Activated CD4-positive, alpha-beta T cell treated with anti-CD3 and anti-CD28 coated beads, Interleukin-2, amount 10 ng/mL, durations not matched to agents 7 days and 5 days (primary cell): ENCODE measurements at regions not wholly inside any gene's neighbourhood (a gene's known extent, or its start where the extent isn't known, plus 50 kb on each side); places are given as distances from the start of the nearest gene placed in this dataset.
"Not testable (repeated sequence)": the region's sequence is repeated elsewhere in the genome, so short reads cannot be mapped to it uniquely, and the experiment has no call there.

Source experiments
- CTCF ChIA-PET: fragments of 350-600 bp; sonication (Branson Sonifier 250); formaldehyde crosslinking; loops from one replicate; lab custom pipeline; 2021; ENCODE audit warnings: antibody characterized with exemption; lab: Charles Lee
- POLR2A ChIA-PET: fragments of 350-600 bp; sonication (Branson Sonifier 250); formaldehyde crosslinking; loops from one replicate; lab custom pipeline; 2021; ENCODE audit warnings: antibody characterized with exemption; lab: Charles Lee
- DNase-seq: peaks from one replicate; pipeline ENCODE4 v3.0.0-alpha.2; 2020
- H3K27ac Mint-ChIP-seq: one replicate; pipeline ENCODE4 v1.8.0; 2021; ENCODE audit warnings: mild to moderate bottlenecking, moderate library complexity, mixed read lengths
- H3K27me3 Mint-ChIP-seq: one replicate; pipeline ENCODE4 v1.8.0; 2021; ENCODE audit warnings: mixed read lengths
- H3K36me3 Mint-ChIP-seq: one replicate; pipeline ENCODE4 v1.8.0; 2021; ENCODE audit warnings: low read depth, mixed read lengths
- H3K4me1 Mint-ChIP-seq: one replicate; pipeline ENCODE4 v1.8.0; 2021; ENCODE audit warnings: mixed read lengths
- H3K4me3 Mint-ChIP-seq: one replicate; pipeline ENCODE4 v1.8.0; 2021; ENCODE audit warnings: mild to moderate bottlenecking, moderate library complexity, mixed read lengths
- H3K9me3 Mint-ChIP-seq: one replicate; pipeline ENCODE4 v1.8.0; 2021; ENCODE audit warnings: mixed read lengths

DNA sequence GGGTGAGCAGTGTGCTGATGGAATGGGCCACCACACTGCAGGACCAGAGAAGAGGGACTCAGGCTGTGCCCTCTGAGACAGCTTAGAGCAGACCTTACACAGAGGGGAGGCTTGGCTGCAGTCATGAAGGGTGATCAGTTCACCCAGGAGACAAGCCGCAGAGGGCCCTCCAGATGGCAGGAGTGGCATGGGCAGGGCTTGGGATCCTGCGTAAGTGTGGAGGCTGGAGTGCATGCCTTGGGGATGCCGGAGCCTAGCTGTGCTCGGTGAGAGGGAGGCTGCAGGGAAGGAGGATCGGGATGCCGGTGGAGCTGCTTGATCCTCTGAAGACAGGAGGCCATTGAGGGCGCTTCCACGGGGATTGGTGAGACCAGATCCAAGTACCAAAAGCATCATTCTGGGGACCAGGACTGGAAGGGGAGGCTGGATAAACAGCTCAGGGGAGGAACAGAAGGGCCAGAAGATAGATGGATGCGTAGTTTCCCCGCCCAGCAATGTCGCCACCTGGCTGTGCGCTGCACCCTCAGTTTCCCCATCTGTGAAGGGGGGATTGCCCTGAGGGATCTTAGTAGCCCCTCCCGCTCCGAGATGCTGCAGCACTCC, 163.4 kb downstream of the INHBB start:
- Mint-ChIP-seq H3K4me1 (no peaks in the 10 kb centered on the region), H3K9me3 (no peaks in the 10 kb centered on the region), H3K27me3 (no peaks in the 10 kb centered on the region), H3K36me3 (no peaks in the 10 kb centered on the region), H3K4me3 (no peak overlapping the region), H3K27ac (no peak overlapping the region)
- DNase-seq, result no peak
- POLR2A ChIA-PET, result no interaction called here
- CTCF ChIA-PET, result interaction anchor here (0.5 kb wide), 1 partner anchor 31 kb away, joined by 4 read pairs; no protein-coding TSS in a partner anchor

DNA sequence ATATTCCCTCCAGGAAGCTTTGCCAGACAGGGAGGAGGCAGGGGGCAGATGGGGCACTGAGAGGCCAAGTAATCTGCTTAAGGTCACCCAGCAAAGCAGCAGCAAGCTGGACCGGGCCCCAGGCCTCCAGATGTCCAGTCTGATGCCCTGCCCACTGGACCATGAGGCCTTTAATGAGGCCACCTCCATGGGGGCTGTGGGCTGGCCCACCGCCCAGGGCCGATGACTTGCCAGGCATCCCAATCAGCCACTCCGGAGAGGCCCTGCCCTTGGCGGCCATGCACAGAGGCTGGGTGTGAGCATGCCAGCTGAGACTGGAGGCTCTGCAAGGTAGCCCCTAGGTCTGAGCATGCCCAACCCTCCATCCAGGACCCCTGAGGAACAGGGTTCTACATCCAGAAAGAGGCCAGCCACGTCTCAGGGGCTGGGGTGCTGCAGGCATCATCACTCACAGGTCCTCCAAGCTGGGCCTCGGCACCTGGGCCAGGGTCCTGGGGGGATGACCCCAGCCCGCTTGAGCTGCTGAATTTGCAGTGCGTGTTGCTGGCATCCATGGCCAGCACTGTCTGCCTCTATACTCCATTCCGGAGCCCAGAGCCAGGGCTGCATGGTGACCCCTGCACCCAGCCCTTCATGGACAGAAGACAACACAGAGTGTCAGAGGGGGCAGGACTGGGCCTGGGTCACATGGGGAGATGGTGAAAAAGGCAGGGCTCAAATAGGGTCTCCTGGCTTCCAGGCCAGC, 164.2 kb downstream of the INHBB start:
- CTCF ChIA-PET, result no interaction called here
- no peak overlapping the region for H3K27ac Mint-ChIP-seq
- H3K4me1 Mint-ChIP-seq, result no peaks in the 10 kb centered on the region
- no peaks in the 10 kb centered on the region for H3K36me3 Mint-ChIP-seq
- H3K27me3 Mint-ChIP-seq, result no peaks in the 10 kb centered on the region
- no peak overlapping the region for H3K4me3 Mint-ChIP-seq
- DNase-seq, result no peak
- no peaks in the 10 kb centered on the region for H3K9me3 Mint-ChIP-seq
- POLR2A ChIA-PET, result no interaction called here

DNA sequence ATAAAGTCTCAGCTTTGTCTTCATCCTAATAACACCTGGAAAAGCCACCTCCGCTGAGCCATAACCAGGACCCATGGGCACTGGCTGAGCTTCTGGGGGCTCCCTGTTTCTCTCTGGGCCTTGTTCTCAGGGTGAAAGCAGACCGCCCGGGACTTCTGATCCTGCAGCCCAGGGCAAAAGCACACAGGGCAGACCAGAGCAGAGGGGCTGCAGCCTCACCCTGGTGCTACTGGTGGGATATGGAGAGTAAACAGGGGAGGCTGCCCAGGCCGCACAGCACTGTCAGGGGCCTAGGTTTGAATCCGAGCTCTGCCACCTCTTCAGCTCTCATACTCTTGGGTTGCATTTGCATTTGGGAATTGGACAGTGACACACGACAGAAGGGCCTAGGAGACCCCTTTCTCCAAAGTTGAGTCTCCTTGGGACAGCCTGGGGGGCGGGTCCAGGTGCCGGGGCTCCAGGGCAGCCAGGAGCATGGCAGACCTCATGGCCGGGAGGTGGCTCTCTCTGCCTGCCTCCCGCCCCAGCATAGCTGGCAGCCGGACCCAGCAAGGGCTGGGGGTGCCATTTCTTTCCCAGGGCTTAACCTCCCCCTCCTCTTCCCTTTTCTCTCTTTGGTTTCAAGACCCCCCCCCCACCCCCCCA, 164.9 kb downstream of the INHBB start:
- Mint-ChIP-seq H3K27me3 (no peaks in the 10 kb centered on the region), H3K9me3 (no peaks in the 10 kb centered on the region)

DNA sequence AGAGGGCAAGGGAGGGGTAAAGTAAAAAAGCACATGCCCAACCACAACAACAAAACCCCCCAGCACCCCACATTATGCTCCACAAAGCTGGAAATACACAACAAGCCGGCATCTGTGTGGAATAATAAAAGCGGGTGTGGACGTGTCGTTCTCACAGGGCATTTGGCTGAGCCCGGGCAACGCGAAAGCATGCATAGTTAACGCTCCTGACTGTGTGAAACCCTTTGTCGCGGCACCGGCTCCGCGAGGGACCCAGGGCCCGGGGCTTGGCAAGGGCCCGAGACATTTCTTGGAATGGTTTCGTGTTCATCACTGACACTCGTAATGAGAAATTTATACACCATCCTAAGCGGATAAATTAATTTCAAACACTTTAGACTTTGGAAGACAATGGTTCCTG, 165.6 kb downstream of the INHBB start:
- DNase-seq, result no peak
- ChIA-PET POLR2A (no interaction called here), CTCF (no interaction called here)
- H3K36me3 Mint-ChIP-seq, result no peaks in the 10 kb centered on the region
- H3K27me3 Mint-ChIP-seq, result peaks cover 1% of the 10 kb centered on the region
- no peak overlapping the region for H3K4me3 Mint-ChIP-seq
- H3K4me1 Mint-ChIP-seq, result no peaks in the 10 kb centered on the region
- no peak overlapping the region for H3K27ac Mint-ChIP-seq
- H3K9me3 Mint-ChIP-seq, result no peaks in the 10 kb centered on the region

More for the DNA sequence above, 164.9 kb downstream of the INHBB start:
- Mint-ChIP-seq H3K4me3 (no peak overlapping the region), H3K36me3 (no peaks in the 10 kb centered on the region), H3K27ac (no peak overlapping the region), H3K4me1 (no peaks in the 10 kb centered on the region)
- no peak for DNase-seq
- ChIA-PET CTCF (no interaction called here), POLR2A (no interaction called here)

DNA sequence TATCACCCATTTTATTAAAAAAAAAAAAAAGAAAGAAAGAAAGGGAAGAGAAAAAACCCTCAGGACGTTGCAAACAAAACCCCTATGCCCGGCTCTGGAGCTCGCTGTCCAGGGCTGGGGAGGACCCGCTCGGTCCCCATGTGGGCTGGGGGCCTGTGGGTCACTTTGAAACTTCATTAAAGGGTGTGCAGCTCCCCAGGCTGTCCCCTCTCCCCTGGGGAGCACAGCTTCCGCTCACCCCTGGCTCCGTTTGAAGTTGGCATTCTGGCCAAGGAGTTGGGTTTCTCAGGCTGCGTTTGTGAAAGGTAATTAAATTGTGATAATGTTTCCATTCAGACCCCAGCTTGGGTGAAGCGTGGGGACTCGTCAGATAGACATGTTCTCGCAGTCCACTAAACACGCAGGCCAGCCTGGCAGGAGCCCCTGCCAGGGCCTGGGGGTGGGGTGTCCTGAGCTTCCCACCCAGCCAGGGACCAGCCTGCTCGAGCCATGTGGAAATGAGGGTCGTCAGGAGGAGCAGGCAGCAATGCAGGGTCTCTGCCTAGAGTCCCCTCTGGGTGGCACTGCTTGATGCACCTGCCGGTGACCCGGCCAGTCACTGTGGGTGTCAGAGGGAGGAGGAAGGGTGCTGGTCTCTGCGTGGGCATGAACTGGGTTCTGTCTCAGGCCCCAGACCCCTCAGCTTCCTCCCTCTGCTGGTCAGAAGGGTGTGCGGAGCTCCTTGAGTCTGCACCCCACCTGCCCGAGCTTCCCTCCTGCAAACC, 166.2 kb downstream of the INHBB start:
- ChIA-PET POLR2A (no interaction called here), CTCF (no interaction called here)
- Mint-ChIP-seq H3K27ac (no peak overlapping the region), H3K27me3 (peaks cover 1% of the 10 kb centered on the region), H3K9me3 (no peaks in the 10 kb centered on the region), H3K4me1 (no peaks in the 10 kb centered on the region), H3K36me3 (no peaks in the 10 kb centered on the region), H3K4me3 (no peak overlapping the region)
- DNase-seq, result no peak

- no peak overlapping the region for H3K4me3 Mint-ChIP-seq
- CTCF ChIA-PET, result interaction anchor here (0.7 kb wide), 1 partner anchor 891 kb away, joined by 3 read pairs; no protein-coding TSS in a partner anchor
- POLR2A ChIA-PET, result no interaction called here
- DNase-seq, result no peak
- H3K27ac Mint-ChIP-seq, result no peak overlapping the region
- H3K36me3 Mint-ChIP-seq, result no peaks in the 10 kb centered on the region
- no peaks in the 10 kb centered on the region for H3K4me1 Mint-ChIP-seq
- H3K27me3 Mint-ChIP-seq, result peaks cover 1% of the 10 kb centered on the region
- H3K9me3 Mint-ChIP-seq, result no peaks in the 10 kb centered on the region
Observed at GRCh38 chr2:120513776-120514357, 167.9 kb downstream of the INHBB start.

DNA sequence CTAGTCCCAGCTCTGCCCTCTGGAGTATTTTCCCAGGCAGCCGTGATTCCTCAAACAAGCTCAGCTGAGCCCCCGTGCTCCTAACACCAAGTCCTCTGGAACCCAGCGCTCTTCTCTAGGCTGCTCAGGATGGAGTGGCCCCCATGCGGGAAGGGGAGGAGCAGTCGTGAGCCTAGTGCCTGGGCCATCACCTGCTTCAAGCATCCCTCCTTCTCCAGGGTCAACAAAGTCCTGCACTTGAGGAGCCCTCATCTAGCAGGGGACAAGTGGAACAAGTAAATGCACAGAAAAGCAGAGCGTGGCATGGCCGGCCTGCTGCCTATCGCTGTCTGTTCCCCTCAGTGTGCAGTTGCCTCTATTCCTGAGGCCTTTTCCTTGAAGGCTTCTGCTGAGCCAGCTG, 168.6 kb downstream of the INHBB start:
- no peaks in the 10 kb centered on the region for H3K9me3 Mint-ChIP-seq
- H3K4me1 Mint-ChIP-seq, result no peaks in the 10 kb centered on the region
- H3K36me3 Mint-ChIP-seq, result no peaks in the 10 kb centered on the region
- H3K4me3 Mint-ChIP-seq, result no peak overlapping the region
- ChIA-PET POLR2A (interaction anchor here (0.6 kb wide), 1 partner anchor 352 kb away, joined by 3 read pairs; no protein-coding TSS in a partner anchor), CTCF (no interaction called here)
- peaks cover 1% of the 10 kb centered on the region for H3K27me3 Mint-ChIP-seq
- no peak for DNase-seq
- no peak overlapping the region for H3K27ac Mint-ChIP-seq

- H3K4me3 Mint-ChIP-seq, H3K27me3 Mint-ChIP-seq, H3K27ac Mint-ChIP-seq, H3K4me1 Mint-ChIP-seq, CTCF ChIA-PET, DNase-seq, H3K9me3 Mint-ChIP-seq, H3K36me3 Mint-ChIP-seq: not testable (repeated sequence)
- POLR2A ChIA-PET, result interaction anchor here (0.6 kb wide), 1 partner anchor 352 kb away, joined by 3 read pairs; no protein-coding TSS in a partner anchor
Observed at GRCh38 chr2:120515066-120515758, 169.3 kb downstream of the INHBB start.

DNA sequence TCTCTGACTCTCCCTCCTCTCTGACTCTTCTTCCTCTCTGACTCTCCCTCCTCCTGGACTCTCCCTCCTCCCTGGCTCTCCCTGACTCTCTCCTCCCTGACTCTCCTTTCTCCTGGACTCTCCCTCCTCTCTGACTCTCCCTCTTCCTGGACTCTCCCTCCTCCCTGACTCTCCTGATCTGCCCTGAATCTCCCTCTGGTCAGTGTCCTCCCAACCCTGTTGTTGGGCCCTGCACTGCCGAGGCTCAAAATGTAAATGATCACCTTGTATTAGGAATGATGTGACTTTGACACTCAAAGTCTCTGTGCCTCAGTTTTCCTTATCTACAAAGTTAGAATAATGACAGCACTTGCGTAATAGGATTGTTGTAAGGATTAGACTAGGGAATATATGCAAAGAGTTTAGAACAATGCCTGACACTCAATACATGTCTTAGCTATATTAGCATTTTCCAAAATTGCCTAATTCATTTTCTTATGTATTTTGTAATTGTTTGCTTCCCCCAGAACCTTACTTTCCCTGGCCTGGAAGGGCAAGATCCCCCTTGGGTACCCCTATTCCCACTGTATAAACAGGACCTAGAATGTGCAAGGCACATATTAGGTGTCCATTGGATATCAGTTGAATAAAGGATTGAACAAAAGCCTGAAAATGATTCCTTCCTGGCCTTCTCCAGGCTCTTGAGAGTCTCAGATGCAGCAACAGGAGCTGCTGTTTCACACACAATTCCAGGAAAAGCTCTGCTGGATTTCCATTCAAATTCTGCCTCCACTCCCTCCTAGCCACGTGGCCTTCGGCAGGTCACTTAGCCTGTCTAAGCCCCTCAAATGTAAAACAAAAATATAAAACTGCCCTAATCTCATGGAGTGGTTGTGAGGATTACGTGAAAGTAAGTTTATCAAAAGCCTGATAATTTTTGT, 170.1 kb downstream of the INHBB start:
- Mint-ChIP-seq H3K9me3 (no peaks in the 10 kb centered on the region), H3K4me1 (no peaks in the 10 kb centered on the region), H3K36me3 (no peaks in the 10 kb centered on the region), H3K27ac (no peak overlapping the region), H3K27me3 (peaks cover 3% of the 10 kb centered on the region), H3K4me3 (no peak overlapping the region)
- DNase-seq, result no peak
- ChIA-PET CTCF (no interaction called here), POLR2A (no interaction called here)

- no peak overlapping the region for H3K4me3 Mint-ChIP-seq
- no peak for DNase-seq
- ChIA-PET CTCF (interaction anchor here (1.2 kb wide), 1 partner anchor 11 kb away, joined by 3 read pairs; no protein-coding TSS in a partner anchor), POLR2A (no interaction called here)
- H3K9me3 Mint-ChIP-seq, result no peaks in the 10 kb centered on the region
- no peaks in the 10 kb centered on the region for H3K36me3 Mint-ChIP-seq
- no peaks in the 10 kb centered on the region for H3K4me1 Mint-ChIP-seq
- H3K27me3 Mint-ChIP-seq, result peaks cover 8% of the 10 kb centered on the region
- H3K27ac Mint-ChIP-seq, result no peak overlapping the region
Observed at GRCh38 chr2:120516679-120517314, 170.9 kb downstream of the INHBB start.
